Epithelial cell of proximal tubule (primary cell): ENCODE measurements at regions not wholly inside any gene's neighbourhood (a gene's known extent, or its start where the extent isn't known, plus 50 kb on each side); places are given as distances from the start of the nearest gene placed in this dataset.

Experiments used
- DNase-seq: peaks from one replicate; pipeline ENCODE4 v3.0.0-alpha.2; 2011; ENCODE audit warnings: low read depth
- H3K4me3 ChIP-seq: 2 replicates; pipeline ENCODE4 v1.5.1; 2011; ENCODE audit warnings: low read depth, mild to moderate bottlenecking, low read length
- TF ChIP-seq, protein P1 (sequence below): conservative IDR thresholded peaks from 2 replicates; pipeline ENCODE4 v1.5.1; 2012; ENCODE audit warnings: low read depth, mild to moderate bottlenecking, low read length

DNA sequence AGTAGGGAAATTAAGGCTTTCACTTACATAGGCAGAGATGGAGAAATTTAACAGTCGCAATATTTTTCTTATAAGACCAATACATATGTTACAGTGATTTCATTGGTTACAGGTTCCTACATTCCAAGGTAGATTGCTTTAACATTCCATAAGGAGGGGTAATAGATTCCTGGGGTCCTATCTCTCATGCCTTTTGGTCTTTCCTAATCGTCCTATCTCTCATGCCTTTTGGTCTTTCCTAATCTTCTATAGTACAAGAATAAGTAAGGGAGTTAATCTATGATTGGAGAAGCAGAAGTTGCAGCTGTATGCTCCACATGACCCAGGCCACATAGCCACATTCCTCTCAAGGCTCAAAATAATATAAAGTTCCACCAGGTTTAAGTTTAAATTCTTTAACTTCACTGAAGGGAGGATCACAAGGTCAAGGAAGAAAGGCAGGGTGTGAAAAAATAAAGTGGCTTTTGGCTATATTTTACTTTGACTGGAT lies 285.0 kb upstream of the BOD1L1 start:
- no peak overlapping the region for H3K4me3 ChIP-seq
- no peak for DNase-seq
- TF ChIP-seq, protein P1, sequence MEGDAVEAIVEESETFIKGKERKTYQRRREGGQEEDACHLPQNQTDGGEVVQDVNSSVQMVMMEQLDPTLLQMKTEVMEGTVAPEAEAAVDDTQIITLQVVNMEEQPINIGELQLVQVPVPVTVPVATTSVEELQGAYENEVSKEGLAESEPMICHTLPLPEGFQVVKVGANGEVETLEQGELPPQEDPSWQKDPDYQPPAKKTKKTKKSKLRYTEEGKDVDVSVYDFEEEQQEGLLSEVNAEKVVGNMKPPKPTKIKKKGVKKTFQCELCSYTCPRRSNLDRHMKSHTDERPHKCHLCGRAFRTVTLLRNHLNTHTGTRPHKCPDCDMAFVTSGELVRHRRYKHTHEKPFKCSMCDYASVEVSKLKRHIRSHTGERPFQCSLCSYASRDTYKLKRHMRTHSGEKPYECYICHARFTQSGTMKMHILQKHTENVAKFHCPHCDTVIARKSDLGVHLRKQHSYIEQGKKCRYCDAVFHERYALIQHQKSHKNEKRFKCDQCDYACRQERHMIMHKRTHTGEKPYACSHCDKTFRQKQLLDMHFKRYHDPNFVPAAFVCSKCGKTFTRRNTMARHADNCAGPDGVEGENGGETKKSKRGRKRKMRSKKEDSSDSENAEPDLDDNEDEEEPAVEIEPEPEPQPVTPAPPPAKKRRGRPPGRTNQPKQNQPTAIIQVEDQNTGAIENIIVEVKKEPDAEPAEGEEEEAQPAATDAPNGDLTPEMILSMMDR: no peak

DNA sequence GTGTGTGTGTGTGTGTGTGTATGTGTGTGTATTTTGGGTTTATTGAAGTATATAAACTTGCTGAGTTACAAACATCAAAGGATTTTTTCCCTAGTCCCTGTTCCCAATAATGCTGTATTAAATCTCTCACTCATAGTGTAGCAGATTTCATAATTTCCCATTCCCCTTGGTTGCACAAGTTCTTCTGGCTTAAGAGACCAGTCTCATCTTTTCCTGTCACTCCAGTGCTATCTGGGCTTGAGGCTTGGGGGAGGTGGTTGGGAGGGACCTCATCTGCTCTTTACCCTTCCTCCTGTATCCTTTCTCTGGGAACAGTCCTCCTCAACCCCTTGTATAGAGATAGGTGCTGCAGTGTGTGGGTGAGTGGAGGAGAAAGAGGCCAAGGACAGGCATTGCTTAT lies 285.4 kb upstream of the BOD1L1 start:
- TF ChIP-seq, protein P1: no peak
- H3K4me3 ChIP-seq: no peak overlapping the region
- no peak for DNase-seq

GRCh38 chr4:13917015-13917414 lies 289.5 kb upstream of the BOD1L1 start:
- TF ChIP-seq, protein P1: peak; percentile 24
- H3K4me3 ChIP-seq: no peak overlapping the region
- peak; percentile 99 for DNase-seq

DNA sequence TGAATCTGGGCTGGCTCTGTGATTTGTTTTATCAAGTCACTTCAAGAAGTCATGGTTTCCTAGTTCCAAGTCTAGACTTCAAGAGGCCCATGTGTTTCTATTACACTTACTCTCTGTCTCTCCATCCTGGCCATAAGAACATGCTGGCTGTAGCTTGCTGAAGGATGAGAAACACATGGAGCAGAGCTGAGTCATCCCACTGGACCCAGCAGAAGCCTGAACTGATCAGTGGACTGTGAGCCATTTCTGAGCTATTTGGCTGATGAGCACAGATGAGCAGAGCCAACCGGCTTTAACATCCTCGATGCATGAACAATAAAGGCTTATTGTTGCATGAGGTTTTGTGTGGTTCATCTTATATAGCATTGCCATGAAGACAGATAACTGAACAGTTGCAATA lies 290.6 kb upstream of the BOD1L1 start:
- TF ChIP-seq, protein P1: no peak
- H3K4me3 ChIP-seq: no peak overlapping the region
- DNase-seq: peak; percentile 95

DNA sequence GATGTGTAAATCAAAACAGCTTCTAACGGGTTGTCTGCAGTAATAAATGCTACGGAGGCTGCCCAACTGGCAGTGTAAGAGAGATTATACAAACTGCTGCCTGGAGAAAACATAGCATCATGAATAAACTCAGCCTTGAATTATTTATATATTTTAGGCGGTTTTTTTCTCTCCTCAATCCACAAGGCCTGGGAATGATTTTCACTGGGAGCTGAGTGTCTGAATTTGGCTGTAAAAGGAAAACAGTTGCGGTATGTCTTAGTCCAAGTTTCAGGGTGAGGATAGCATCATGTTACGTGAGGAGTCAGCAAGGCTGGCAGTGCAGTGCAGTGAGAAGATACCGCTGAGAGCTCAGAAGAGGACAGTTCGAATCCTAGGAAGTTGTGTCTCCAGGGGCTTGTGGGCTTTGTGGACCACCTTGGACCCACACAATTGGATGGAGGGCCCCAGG lies 291.5 kb upstream of the BOD1L1 start:
- H3K4me3 ChIP-seq: no peak overlapping the region
- DNase-seq: no peak
- TF ChIP-seq, protein P1: no peak

DNA sequence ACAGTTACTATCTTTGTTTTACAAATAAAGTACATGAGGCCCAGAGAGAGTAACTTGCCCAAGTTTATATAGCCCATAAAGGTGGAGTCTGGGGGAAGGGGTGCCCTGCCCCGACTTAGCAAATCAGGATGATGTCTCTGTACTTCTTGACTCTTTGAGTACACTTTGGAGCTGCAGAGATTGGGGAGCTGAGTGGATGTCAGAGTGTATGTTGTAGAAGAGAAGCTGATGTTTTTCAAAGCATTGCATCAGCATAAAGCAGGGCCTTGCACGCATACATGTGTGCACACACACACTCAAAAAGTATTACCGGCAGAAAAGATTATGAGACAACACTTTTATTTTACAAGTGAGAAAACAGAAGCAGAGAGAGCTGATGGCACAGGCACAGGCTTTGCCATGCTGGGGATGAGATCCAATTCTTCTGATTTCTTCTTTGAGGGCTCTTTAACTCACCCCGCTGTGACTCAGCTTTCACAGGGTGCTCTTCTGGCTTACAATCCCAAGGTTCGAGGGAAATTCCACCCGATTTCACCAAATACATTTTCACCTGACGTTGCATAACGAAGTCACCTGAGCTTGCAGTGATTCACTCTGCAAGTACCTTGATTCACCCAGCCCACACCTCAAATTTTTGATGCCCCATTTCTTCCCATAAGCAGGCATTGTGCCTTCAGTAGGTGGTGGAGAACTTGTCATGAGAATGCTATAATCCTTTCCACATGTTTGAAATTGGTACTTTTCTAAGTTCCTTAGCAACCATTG lies 292.8 kb upstream of the BOD1L1 start:
- DNase-seq: peak; percentile 87
- H3K4me3 ChIP-seq: no peak overlapping the region
- TF ChIP-seq, protein P1: no peak

DNA sequence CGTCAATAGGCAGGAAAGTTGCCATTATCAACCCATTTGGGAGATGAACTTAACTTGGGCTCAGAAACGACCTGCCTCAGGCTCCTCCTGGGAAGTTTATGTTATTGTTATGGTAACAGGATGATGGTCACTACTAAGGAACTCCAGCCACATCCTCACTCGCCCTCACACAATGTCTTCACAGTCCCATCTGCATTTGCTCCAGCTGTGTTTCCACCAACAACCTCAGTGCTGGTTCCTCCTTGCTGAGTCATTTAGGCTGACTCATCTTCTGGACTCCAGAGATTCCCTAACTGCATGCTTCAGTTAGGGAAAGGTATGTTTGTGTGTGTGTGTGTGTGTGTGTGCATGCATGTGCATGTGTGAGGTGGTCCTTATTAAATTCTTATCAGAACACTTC lies 293.4 kb upstream of the BOD1L1 start:
- TF ChIP-seq, protein P1: no peak
- DNase-seq: peak; percentile 100
- H3K4me3 ChIP-seq: no peak overlapping the region
